ENCODE measurements at regions not wholly inside any gene's neighbourhood (a gene's known extent, or its start where the extent isn't known, plus 50 kb on each side); places are given as distances from the start of the nearest gene placed in this dataset.

DNA sequence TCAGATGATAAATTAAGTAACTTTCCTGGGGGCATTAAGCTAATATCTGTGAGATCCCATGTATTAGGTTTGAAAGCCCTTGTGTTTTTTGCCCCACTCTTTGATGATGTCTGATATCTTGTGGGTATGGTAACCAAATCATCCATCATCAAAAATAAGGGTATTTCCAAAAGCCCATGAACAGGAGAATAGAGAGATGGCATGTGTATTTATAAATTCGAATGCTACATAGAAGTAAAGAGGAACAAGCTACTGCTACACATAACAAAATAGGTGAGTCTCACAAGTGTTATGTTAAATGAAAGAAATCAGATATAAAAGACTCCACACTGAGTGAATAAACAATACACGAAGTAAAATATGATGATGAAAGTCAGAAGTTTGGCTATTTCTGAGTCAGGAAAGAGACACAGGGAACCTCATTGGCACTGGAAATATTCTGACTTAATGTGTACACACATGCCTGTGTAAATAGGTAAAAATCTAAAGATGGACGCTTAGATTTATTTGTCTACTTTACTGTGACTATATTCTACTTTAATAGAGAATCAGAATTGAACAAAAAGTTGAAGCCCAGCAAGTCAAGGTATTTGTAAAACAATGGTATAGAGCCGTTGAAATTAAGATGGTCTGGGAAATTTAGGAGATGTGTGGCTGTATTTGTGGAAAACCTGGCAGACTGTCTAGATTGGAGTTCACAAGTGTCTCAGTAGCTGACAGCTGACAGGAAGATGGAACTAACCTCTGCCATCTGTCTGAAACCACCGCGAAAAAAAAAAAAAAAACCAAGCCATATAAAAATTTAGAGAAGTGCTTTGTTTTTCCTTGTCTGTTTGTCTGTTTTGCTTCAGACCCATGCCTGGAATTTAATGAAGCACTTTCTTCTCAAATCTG is 111.0 kb upstream of the TGFBR2 start:
- Histone ChIP-seq H3K27ac (peak overlapping the region; percentile 83), H3K27me3 (no peaks in the 10 kb centered on the region), H3K9me2 (replicated peaks; ENCODE audit: insufficient read depth) (no peaks in the 10 kb centered on the region), H3K9me3 (ENCODE audit: low read depth) (no peaks in the 10 kb centered on the region), H2AFZ (peak overlapping the region; percentile 15), H3K36me3 (replicated peaks; ENCODE audit: insufficient read depth, low read depth) (no peaks in the 10 kb centered on the region), H3K4me2 (peak overlapping the region; percentile 57), H3K4me1 (ENCODE audit: insufficient read depth) (peaks cover 26% of the 10 kb centered on the region), H4K20me1 (ENCODE audit: insufficient read depth, poor library complexity, severe bottlenecking) (no peaks in the 10 kb centered on the region), H3K4me3 (no peak overlapping the region), H3K79me2 (no peaks in the 10 kb centered on the region)
- 58% methylated on average over 6 of the region's 6 CpGs for WGBS (ENCODE audit: low lambda C conversion rate, missing lambda C conversion rate)
- no peak for DNase-seq (ENCODE audit: low spot score)
- no peak for TF ChIP-seq EZH2 (IDR thresholded peaks at IDR 0.05; ENCODE audit: borderline replicate concordance)
- no peak for TF ChIP-seq EZH2phosphoT487 (IDR thresholded peaks at IDR 0.05; ENCODE audit: low read depth, severe bottlenecking, unreplicated experiment)
- TF ChIP-seq, protein P1, sequence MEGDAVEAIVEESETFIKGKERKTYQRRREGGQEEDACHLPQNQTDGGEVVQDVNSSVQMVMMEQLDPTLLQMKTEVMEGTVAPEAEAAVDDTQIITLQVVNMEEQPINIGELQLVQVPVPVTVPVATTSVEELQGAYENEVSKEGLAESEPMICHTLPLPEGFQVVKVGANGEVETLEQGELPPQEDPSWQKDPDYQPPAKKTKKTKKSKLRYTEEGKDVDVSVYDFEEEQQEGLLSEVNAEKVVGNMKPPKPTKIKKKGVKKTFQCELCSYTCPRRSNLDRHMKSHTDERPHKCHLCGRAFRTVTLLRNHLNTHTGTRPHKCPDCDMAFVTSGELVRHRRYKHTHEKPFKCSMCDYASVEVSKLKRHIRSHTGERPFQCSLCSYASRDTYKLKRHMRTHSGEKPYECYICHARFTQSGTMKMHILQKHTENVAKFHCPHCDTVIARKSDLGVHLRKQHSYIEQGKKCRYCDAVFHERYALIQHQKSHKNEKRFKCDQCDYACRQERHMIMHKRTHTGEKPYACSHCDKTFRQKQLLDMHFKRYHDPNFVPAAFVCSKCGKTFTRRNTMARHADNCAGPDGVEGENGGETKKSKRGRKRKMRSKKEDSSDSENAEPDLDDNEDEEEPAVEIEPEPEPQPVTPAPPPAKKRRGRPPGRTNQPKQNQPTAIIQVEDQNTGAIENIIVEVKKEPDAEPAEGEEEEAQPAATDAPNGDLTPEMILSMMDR (IDR thresholded peaks at IDR 0.05; ENCODE audit: poor library complexity) = no peak

DNA sequence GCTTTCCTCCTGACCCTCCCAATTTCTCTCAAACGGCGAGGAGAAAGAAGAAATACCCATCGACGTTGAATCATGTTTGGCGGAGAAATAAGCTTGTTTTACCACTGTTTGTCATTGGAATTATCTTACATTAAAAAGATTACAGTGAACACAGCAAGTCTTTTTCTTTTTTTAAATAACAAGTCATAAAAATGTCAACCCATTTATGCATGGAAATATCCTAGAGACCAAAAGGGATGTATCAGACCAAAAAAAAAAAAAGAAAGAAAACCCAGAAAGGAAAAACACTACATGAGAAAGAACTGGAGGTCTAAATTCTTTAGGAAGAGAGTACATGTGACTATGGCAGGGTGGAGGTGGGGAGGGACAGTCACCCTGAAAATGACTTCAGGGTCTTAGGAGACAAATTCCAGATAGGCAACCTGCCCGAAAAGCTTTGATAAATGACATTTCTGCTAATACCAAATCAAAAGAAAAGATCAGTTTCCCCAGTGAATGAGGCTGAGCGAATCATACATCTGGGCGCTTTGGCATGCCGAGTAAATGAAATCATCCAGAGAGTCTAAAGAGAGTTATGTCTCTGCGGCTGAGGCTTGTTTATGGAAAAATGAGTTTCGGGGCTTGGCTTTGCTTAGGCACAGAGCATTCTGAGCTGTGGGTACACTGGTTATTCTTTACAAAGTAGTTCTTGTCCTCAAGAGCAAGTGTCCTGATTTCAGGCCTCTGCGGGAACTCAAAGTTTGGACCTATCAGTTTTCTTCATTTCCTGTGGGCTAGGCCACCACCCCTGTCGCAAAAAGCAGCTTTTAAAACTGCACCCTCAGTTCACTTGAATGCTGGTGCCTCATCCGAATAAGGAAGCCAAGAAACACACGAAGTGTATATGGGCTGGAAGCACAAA is 110.1 kb upstream of the TGFBR2 start:
- Histone ChIP-seq H3K27ac (peak overlapping the region; percentile 83), H3K36me3 (replicated peaks; ENCODE audit: insufficient read depth, low read depth) (no peaks in the 10 kb centered on the region), H3K4me3 (no peak overlapping the region), H3K4me2 (peak overlapping the region; percentile 57), H3K4me1 (ENCODE audit: insufficient read depth) (peaks cover 26% of the 10 kb centered on the region), H3K9me2 (replicated peaks; ENCODE audit: insufficient read depth) (no peaks in the 10 kb centered on the region), H3K27me3 (no peaks in the 10 kb centered on the region), H4K20me1 (ENCODE audit: insufficient read depth, poor library complexity, severe bottlenecking) (no peaks in the 10 kb centered on the region), H3K9me3 (ENCODE audit: low read depth) (no peaks in the 10 kb centered on the region), H3K79me2 (no peaks in the 10 kb centered on the region), H2AFZ (peak overlapping the region; percentile 15)
- TF ChIP-seq, protein P1 (IDR thresholded peaks at IDR 0.05; ENCODE audit: poor library complexity) = no peak
- TF ChIP-seq EZH2phosphoT487 (IDR thresholded peaks at IDR 0.05; ENCODE audit: low read depth, severe bottlenecking, unreplicated experiment) = no peak
- no peak for TF ChIP-seq EZH2 (IDR thresholded peaks at IDR 0.05; ENCODE audit: borderline replicate concordance)
- peak; percentile 47 for DNase-seq (ENCODE audit: low spot score)
- 48% methylated on average over 15 of the region's 15 CpGs for WGBS (ENCODE audit: low lambda C conversion rate, missing lambda C conversion rate)

DNA sequence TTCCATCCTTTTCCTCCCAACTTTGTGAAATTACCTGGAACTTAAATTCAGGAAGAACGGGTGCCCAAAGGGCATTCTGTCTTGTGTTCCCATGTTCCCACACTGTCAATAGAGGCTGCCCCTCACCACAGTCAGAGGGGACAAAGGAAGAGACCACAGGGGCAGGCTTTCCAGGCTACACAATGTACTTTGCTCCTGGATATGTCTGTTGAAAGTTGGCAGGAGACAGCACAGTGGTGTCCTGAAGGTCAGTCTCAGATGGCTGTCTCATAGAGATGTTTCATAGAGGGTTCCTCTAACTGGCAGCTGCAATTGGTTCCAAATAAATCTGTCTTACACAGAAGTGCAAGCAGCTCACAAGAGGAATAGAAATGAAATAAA is 107.8 kb upstream of the TGFBR2 start:
- H4K20me1 ChIP-seq (ENCODE audit: insufficient read depth, poor library complexity, severe bottlenecking) = no peaks in the 10 kb centered on the region
- no peak overlapping the region for H3K4me2 ChIP-seq
- H3K4me1 ChIP-seq (ENCODE audit: insufficient read depth) = peaks cover 21% of the 10 kb centered on the region
- H3K9me2 ChIP-seq (replicated peaks; ENCODE audit: insufficient read depth) = no peaks in the 10 kb centered on the region
- 100% methylated on average over 1 of the region's 1 CpG for WGBS (ENCODE audit: low lambda C conversion rate, missing lambda C conversion rate)
- no peaks in the 10 kb centered on the region for H3K36me3 ChIP-seq (replicated peaks; ENCODE audit: insufficient read depth, low read depth)
- no peaks in the 10 kb centered on the region for H3K79me2 ChIP-seq
- no peak overlapping the region for H3K4me3 ChIP-seq
- no peaks in the 10 kb centered on the region for H3K9me3 ChIP-seq (ENCODE audit: low read depth)
- no peak overlapping the region for H3K27ac ChIP-seq
- DNase-seq (ENCODE audit: low spot score) = no peak
- TF ChIP-seq EZH2phosphoT487 (IDR thresholded peaks at IDR 0.05; ENCODE audit: low read depth, severe bottlenecking, unreplicated experiment) = no peak
- TF ChIP-seq EZH2 (IDR thresholded peaks at IDR 0.05; ENCODE audit: borderline replicate concordance) = no peak
- TF ChIP-seq, protein P1 (IDR thresholded peaks at IDR 0.05; ENCODE audit: poor library complexity) = no peak
- no peaks in the 10 kb centered on the region for H3K27me3 ChIP-seq
- H2AFZ ChIP-seq = no peak overlapping the region

Data from hepatocyte (in vitro differentiated cells).